Progenitor cell of endocrine pancreas (in vitro differentiated cells): ENCODE measurements at regions not wholly inside any gene's neighbourhood (a gene's known extent, or its start where the extent isn't known, plus 50 kb on each side); places are given as distances from the start of the nearest gene placed in this dataset.

ENCODE experiments used
- DNase-seq: peaks from one replicate; pipeline ENCODE4 v3.0.0; 2021; ENCODE audit warnings: low spot score; ENCODE audit not compliant: unreplicated experiment
- H3K27ac Mint-ChIP-seq: 2 replicates; pipeline ENCODE4 v1.8.0; 2021; ENCODE audit warnings: mild to moderate bottlenecking, moderate library complexity, mixed read lengths
- H3K27me3 Mint-ChIP-seq: 2 replicates; pipeline ENCODE4 v1.8.0; 2021; ENCODE audit warnings: mixed read lengths
- H3K36me3 Mint-ChIP-seq: 2 replicates; pipeline ENCODE4 v1.8.0; 2022; ENCODE audit warnings: mixed read lengths; ENCODE audit not compliant: insufficient read depth
- H3K4me1 Mint-ChIP-seq: 2 replicates; pipeline ENCODE4 v1.8.0; 2021; ENCODE audit warnings: low read depth, mixed read lengths
- H3K4me3 Mint-ChIP-seq: 2 replicates; pipeline ENCODE4 v1.8.0; 2021; ENCODE audit warnings: low read depth, mild to moderate bottlenecking, moderate library complexity, mixed read lengths
- H3K9me3 Mint-ChIP-seq: 2 replicates; pipeline ENCODE4 v1.8.0; 2021; ENCODE audit warnings: low read depth, mixed read lengths
- TF ChIP-seq, protein P1 (sequence below): fragments of 200-600 bp; sonication (generic); IDR thresholded peaks from one replicate; pipeline ENCODE4 v1.5.0; 2021; ENCODE audit warnings: antibody characterized with exemption, mild to moderate bottlenecking; ENCODE audit not compliant: unreplicated experiment

DNA sequence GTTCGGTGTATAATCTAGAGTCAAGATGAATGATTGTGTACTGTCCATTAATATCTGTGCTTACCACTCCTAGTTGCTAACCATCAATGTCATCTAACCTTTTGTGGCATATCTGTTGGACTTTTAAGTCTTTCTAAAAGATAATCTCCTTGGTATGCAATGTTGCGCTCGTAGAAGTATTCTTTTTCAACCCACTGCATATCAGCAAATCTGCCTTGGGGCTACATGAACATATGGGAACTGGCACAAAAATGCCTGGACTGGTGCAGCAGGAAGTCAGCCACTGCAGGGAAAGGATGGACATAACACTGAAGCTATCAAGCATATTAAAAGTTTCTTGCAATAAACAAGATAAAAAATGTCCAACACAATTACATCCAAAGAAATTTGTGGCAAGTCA, 124.3 kb upstream of the SLC38A4 start:
- DNase-seq = no peak
- H3K4me3 Mint-ChIP-seq = no peak overlapping the region
- H3K9me3 Mint-ChIP-seq = no peaks in the 10 kb centered on the region
- no peak overlapping the region for H3K27ac Mint-ChIP-seq
- no peaks in the 10 kb centered on the region for H3K36me3 Mint-ChIP-seq
- TF ChIP-seq, protein P1, sequence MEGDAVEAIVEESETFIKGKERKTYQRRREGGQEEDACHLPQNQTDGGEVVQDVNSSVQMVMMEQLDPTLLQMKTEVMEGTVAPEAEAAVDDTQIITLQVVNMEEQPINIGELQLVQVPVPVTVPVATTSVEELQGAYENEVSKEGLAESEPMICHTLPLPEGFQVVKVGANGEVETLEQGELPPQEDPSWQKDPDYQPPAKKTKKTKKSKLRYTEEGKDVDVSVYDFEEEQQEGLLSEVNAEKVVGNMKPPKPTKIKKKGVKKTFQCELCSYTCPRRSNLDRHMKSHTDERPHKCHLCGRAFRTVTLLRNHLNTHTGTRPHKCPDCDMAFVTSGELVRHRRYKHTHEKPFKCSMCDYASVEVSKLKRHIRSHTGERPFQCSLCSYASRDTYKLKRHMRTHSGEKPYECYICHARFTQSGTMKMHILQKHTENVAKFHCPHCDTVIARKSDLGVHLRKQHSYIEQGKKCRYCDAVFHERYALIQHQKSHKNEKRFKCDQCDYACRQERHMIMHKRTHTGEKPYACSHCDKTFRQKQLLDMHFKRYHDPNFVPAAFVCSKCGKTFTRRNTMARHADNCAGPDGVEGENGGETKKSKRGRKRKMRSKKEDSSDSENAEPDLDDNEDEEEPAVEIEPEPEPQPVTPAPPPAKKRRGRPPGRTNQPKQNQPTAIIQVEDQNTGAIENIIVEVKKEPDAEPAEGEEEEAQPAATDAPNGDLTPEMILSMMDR = no peak
- H3K27me3 Mint-ChIP-seq = peaks cover 5% of the 10 kb centered on the region
- no peaks in the 10 kb centered on the region for H3K4me1 Mint-ChIP-seq

DNA sequence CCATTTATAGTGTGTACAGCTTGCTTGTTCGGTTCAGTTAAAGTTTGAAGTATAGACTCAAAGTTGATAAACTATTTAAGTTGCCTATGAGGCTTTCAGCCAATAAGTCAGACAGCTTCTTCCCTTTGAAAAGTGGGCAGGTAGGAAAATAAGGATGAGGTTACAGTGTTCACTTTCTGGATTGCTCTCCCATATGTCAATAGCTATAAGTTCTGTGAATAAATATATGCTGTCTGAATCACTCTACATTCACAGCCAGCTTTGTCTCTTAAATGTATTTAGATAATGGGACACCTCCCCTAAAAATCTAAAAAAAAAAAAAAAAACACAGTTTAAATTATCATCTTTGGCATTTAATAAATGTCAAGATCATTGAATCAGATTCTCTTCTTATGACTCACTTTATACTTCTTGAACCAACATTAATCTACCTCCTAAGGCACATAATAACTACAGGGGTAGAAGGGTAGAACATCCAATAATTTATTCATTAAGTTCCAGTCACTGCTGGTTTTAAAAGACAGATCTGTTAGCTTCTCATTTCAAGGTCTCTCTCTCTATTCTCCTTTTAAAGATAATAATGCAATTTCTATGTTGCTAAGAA, 126.4 kb upstream of the PCED1B start:
- Mint-ChIP-seq H3K9me3 (no peaks in the 10 kb centered on the region), H3K4me1 (no peaks in the 10 kb centered on the region), H3K27ac (no peak overlapping the region), H3K4me3 (no peak overlapping the region), H3K36me3 (no peaks in the 10 kb centered on the region), H3K27me3 (peaks cover 5% of the 10 kb centered on the region)
- TF ChIP-seq, protein P1 = no peak
- DNase-seq = no peak

DNA sequence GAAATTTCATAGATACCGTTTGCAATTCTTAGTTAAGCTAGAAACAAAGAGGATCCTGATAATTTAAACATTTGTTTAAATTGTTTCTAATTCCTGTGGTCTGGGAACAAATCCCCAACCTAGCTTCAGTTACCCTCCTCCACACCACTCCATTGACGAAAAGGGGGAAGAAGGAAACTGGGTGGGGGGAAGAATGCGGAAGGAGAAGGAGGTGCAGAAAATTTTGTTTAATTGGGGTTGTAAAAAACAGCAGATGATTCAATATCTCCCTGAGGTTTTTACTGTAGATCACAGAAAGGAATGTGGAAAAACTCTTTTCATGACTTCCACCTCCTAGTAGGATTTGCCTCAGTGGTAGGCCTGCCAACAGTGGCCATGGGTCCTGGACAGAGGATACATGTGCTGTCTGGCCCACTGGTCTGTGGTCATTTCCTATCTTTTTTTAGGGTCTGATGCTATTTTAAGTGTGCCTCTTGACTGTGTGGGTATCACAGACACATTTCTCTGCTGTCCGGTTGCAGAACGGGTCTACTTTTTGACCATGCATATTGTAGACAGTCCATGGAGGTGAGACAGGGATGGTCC, 122.9 kb upstream of the PCED1B start:
- Mint-ChIP-seq H3K27ac (no peak overlapping the region), H3K4me1 (no peaks in the 10 kb centered on the region), H3K36me3 (no peaks in the 10 kb centered on the region), H3K27me3 (peaks cover 5% of the 10 kb centered on the region), H3K4me3 (no peak overlapping the region), H3K9me3 (no peaks in the 10 kb centered on the region)
- TF ChIP-seq, protein P1 = no peak
- DNase-seq = no peak

DNA sequence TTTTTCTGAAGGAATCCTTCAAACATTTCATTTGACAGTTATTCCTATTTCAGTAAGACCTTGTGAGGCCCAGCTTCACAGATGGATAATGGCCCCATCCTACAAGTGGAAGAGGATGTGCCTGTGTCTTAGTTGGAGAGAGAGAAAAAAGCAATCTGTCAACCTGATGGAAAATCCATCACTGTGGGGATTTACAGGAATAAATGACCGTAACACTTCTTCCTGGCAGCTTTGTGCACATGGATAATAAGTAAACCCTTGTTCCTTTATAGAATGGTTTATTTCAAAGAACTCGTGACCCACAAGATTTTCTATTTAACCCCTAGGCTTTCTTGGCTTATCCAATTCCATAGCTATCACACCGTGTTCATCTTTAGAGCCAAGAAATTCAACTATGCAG, 121.4 kb upstream of the PCED1B start:
- no peak for DNase-seq
- Mint-ChIP-seq H3K9me3 (no peaks in the 10 kb centered on the region), H3K27me3 (peaks cover 2% of the 10 kb centered on the region), H3K4me1 (no peaks in the 10 kb centered on the region), H3K27ac (no peak overlapping the region), H3K36me3 (no peaks in the 10 kb centered on the region), H3K4me3 (no peak overlapping the region)
- TF ChIP-seq, protein P1 = no peak

DNA sequence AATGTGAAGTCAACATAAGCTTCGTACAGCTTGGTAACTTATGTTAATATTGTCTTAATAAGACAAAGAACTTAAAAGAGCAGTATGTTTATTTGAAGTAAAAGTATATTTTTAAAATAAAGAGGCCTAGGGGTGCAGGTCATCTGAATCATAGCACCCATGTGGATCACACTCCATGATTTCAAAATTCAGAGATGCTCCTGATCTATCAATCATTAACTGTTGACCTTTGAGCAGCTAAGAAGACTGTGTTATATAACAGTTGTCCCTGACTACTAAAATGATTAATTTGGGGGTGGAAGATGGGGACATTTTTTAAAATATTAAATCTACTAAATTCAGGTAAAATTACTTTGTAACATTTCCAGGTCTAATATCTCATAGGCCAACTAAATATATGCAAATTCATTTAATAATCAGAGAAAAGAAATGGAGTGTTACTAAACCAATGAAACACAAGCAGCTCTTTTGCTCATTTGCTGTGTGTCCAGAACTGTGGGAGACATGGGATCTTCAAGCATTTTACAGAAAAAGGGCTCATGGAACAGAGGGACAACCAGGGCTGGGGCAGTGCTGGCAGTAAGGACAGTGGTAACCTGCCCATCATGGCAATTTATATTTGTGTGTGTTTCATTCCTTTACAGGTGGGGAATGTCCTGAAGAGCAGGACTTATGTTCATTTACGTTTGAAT, 120.7 kb upstream of the PCED1B start:
- H3K4me1 Mint-ChIP-seq = peaks cover under 1% of the 10 kb centered on the region
- H3K36me3 Mint-ChIP-seq = no peaks in the 10 kb centered on the region
- no peak overlapping the region for H3K27ac Mint-ChIP-seq
- H3K4me3 Mint-ChIP-seq = no peak overlapping the region
- no peak for DNase-seq
- H3K9me3 Mint-ChIP-seq = no peaks in the 10 kb centered on the region
- no peaks in the 10 kb centered on the region for H3K27me3 Mint-ChIP-seq
- TF ChIP-seq, protein P1 = no peak
